GM19328 (cell line): ENCODE measurements at regions not wholly inside any gene's neighbourhood (a gene's known extent, or its start where the extent isn't known, plus 50 kb on each side); places are given as distances from the start of the nearest gene placed in this dataset.

ENCODE experiments used
- ATAC-seq: cut with Tn5 transposase; IDR thresholded peaks from one replicate; pipeline ENCODE4 v1.9.1; 2021; ENCODE audit warnings: mild to moderate bottlenecking, moderate library complexity; ENCODE audit not compliant: unreplicated experiment

- no peak for ATAC-seq
Observed at GRCh38 chr21:36628106-36628505, 70.8 kb upstream of the SIM2 start.

GRCh38 chr21:36628761-36629460, 70.0 kb upstream of the SIM2 start:
- no peak for ATAC-seq

GRCh38 chr21:36630485-36631206, 68.3 kb upstream of the SIM2 start:
- ATAC-seq, result no peak

- ATAC-seq, result no peak
Observed at GRCh38 chr21:36636016-36636415, 62.9 kb upstream of the SIM2 start.

GRCh38 chr21:36636439-36636838, 62.5 kb upstream of the SIM2 start:
- no peak for ATAC-seq

GRCh38 chr21:36639769-36640168, 59.1 kb upstream of the SIM2 start:
- ATAC-seq, result no peak

- ATAC-seq, result no peak
Observed at GRCh38 chr21:36640174-36640720, 58.7 kb upstream of the SIM2 start.

- no peak for ATAC-seq
Observed at GRCh38 chr21:36640721-36641244, 58.1 kb upstream of the SIM2 start.

- no peak for ATAC-seq
Observed at GRCh38 chr21:36641346-36641745, 57.6 kb upstream of the SIM2 start.

GRCh38 chr21:36641886-36642285, 57.0 kb upstream of the SIM2 start:
- no peak for ATAC-seq

- ATAC-seq, result no peak
Observed at GRCh38 chr21:36642777-36643176, 56.1 kb upstream of the SIM2 start.

- no peak for ATAC-seq
Observed at GRCh38 chr21:36643374-36644250, 55.3 kb upstream of the SIM2 start.

GRCh38 chr21:36646011-36646410, 52.9 kb upstream of the SIM2 start:
- ATAC-seq, result no peak

GRCh38 chr21:36646645-36647044, 52.3 kb upstream of the SIM2 start:
- ATAC-seq, result no peak

GRCh38 chr21:36647279-36648093, 51.4 kb upstream of the SIM2 start:
- ATAC-seq, result no peak
